HG02759 (cell line): ENCODE measurements at regions not wholly inside any gene's neighbourhood (a gene's known extent, or its start where the extent isn't known, plus 50 kb on each side); places are given as distances from the start of the nearest gene placed in this dataset.

Experiments
- ATAC-seq: cut with Tn5 transposase; IDR thresholded peaks from one replicate; pipeline ENCODE4 v1.9.1; 2021; ENCODE audit warnings: mild to moderate bottlenecking, moderate library complexity; ENCODE audit not compliant: unreplicated experiment

DNA sequence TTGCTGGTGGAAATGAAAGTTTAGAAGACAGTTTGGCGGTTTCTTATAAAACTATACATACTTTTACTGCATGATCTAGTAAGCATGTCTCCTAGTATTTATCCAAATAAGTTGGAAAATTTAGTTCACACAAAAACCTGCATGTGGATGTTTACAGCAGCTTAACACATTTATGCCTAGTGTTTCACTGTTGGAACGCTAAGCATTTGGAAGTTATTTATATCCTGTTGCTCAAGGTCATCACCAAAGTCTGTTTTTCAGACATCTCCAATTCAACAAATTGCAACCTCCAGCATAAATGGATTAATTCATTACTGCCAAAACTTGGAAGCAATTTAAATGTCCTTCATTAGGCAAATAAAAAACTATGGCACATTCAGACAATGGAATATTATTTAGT is 461.8 kb downstream of the SUCLA2 start:
- ATAC-seq = no peak

DNA sequence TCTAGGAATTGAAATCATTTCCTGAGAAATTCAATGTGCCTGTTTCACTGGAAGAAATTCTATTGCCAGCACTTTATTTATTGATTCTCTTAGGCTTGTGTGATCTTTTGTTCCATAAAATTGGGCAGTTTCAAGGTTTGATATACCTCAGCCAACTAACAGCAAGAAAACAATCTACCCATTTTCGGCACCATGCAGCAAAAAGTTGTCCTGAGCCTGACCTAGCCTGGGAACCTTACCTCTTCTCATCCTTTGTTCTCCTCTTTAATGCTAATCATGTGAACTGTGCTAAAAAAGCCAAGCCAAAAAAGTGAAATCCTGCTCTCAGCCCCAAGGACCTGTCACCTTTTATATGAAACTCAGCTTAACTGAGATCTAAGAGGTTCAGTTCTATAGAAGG is 477.3 kb downstream of the SUCLA2 start:
- no peak for ATAC-seq

DNA sequence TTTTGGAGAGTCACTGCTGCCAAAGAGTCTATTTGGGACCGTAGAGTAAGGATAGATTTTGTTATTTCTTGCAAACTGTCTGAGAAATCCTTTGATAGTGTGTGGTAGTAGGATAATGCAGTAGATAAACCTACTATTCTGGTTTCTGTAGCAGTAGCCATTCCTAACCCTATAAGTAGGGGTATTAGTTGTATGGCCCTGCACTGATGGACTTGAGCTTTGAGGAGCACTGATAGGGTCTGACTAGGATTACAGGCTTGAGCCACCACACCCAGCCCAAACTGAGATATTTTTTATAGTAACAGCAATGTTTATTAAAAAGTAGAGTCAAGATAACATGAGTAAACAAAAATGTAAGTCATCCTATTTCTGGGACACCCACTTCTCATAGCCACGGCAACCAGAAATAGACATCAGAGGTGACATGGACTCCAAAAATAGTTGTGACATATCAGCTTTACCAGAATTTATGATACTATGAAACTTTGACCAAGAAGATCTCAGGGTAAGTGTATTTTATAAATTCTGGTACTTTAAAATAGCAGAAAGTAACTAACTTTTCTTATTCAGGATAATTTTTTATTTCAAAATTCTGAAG is 479.1 kb downstream of the SUCLA2 start:
- ATAC-seq = no peak

DNA sequence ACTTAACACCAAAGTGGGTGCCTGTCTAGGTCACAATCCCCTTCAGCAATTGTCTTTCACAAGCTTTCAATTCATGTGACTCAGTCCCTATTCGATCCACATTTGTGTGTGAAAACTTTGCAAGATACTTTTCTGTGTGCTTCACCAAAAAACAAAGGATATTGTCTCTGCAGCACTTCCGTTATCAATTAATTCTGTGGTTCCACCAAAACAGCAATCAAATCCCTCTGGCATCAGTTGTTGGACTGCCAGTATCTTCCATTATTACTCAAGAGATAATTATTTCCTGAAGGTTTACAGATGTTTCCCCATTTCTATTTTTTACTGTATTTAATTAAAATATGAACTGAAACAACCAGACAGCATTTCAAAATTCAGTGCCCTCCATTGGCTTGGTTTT is 481.4 kb downstream of the SUCLA2 start:
- no peak for ATAC-seq

DNA sequence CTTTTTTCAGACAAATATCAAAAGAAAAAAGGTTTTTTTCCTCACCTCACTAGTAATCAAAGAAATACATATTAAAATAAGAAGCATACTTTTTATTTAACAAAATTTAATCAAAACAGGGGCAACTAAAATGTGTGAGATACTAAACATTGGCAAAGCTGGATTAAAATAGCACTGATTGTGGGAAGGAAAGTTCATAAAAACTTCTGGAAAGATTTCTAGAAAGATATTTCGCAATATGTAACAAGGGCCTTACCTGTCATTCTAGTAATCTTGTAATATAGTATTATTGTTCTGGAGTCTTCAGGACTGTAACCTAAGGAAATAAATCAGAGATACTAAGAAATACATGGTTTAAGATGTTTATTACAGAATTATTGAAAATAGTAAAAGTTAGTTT is 482.5 kb downstream of the SUCLA2 start:
- ATAC-seq = no peak

DNA sequence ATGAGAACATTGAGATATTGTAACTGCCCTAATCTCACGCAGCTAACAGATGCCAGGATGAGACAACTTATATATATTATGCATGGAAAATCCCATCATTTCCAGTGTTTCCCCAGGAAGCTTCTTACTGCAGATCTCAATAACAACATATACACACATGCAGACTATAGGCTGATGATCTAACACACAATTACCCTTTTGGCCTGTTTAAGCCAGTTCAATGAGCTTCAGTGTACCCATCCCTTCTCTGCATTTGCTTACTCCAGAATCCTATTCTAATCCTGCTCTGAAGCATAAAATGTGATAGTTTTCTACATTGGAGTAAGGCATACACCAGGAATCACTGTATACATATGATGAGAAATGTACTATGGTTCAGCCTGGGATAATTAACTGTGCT is 489.4 kb downstream of the SUCLA2 start:
- ATAC-seq = no peak

DNA sequence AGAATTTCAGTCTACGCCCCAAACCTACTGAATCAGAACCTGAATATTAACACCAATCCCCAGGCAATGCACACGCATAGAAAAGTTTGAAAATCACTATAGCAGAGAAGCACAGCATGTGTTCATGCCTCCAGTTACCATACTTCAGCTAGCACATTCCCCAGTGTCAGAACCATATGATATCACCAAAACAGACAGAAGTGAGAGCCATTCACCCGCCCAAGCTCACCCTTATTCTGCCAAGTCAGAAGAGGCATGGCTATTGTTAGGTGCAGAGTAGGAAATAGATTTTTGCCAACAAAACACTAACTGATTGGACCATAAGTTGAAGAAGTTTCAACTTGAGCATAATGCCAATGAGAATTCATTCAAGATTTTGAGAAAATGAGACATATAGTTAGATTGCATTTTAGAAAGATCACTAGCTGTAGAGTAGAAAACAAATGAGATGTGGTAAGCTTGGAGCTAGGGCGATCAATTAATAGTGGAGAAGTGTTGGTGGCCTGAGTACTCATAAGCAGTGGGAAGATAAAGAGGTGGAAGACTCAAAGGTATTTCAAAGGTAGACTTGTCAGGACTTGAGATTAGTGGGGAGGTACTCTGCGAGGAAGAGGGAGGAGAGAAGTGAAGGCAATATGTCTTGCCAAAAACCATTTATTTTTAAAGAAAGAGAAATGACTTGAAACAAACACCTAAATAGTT is 492.4 kb downstream of the SUCLA2 start:
- no peak for ATAC-seq

DNA sequence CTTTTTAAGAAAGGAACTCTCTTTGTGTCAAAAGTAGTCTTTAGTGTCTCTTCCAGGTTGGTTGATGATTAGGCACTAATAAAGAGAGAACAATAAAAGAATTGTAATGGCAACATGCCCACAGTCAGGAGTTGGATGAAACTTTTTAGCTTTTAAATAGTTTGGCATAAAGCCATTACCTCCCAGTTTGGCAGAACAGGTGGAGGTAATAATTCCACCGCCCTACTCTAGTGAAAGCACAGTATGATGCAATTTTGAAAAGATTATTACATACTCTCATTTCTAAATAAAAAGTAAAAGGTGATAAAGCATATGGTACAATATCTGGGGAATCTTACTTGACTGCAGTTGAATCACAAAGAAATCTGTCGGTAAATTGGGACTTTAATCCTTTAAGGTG is 497.6 kb downstream of the SUCLA2 start:
- no peak for ATAC-seq

DNA sequence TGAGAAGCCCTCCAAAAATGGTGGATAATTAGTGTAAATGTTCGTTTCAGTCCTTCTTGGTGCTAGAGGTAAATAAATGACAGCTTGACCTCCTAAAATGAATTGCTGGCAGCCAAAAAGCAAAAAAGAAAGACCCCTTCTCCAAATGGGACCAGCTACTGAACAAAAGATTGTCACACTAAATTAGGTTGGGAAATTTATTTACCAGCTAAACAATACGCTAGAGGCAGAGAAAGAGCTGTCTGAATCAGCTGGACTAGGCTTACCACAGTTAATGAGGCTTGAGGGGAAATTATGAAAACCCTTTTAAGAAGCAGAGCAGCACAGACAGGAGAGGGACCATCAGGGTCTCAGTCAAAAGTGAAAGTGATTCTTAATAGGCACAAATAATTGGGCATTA is 498.9 kb downstream of the SUCLA2 start:
- no peak for ATAC-seq

DNA sequence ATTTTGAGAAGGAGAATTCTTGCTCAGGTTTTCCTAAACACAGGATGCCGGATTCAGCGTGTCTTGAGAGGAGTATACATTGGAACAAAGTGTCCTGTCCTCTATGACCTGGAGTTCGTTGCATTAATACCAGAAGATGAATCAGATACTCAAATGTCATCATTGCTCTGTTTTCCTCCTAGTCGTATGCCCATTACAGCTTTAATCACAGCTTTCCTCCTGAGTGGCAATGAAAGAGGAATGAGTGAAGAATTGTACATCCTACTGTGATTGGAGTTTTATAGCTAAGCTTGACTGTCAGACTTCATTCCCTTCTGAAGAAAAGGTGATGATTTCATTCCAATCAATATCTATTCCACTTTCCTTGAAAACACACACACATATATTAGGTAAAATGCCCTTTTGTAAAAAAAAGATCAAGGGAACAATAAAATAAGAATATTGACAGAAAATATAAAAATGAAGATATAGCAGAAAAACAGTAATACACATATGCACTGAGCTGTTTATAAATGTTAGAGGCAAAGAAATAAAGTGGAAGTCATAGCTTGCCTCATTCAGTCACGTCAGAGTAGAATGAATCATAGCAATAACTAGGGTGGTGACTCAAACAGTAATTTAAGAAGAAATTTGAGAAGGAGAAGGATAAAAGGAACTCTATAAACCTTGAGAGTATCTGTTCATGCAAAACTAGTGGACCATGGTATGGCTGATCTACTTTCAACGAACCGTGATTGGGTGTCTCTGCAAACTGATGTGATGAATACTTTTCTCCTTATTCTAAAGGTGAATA is 501.5 kb downstream of the SUCLA2 start:
- ATAC-seq = no peak

DNA sequence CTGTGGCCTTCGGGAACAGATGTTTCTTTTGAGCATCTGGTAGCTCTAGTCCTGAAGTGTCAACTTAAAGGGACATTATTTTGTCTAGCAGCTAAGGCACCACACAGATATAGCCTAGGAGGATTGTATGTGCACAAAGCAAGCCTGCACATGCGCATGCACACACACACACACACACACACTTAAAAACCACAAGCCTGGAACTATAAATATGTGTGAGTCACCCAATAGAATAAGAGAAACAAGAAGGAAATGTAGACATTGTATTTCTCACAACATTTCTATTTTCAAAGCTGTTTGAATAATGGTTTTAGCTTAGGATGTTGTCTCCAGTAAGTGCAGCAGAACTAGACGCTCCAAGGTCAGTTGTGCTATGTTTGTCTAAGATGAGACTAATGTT is 516.5 kb downstream of the SUCLA2 start:
- ATAC-seq = no peak

DNA sequence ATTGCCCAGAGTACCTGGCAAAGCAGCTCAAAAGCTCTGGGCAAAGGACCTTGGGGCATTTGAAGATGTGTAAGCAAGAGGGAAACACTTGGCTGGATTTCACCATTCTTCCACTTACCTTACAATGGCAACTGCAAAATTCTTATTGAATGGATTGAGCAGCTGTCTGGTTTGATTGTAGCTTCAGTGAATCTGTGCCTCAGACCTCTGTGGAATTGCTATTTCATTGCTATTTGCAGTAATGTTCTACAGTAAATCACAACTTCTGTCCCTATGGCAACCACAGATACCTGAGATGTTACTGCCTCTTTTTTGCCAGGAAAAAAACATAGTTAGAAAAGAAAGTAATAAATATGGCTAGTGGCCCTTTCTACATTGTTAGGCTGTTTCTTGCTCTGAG is 519.5 kb downstream of the SUCLA2 start:
- ATAC-seq = no peak

DNA sequence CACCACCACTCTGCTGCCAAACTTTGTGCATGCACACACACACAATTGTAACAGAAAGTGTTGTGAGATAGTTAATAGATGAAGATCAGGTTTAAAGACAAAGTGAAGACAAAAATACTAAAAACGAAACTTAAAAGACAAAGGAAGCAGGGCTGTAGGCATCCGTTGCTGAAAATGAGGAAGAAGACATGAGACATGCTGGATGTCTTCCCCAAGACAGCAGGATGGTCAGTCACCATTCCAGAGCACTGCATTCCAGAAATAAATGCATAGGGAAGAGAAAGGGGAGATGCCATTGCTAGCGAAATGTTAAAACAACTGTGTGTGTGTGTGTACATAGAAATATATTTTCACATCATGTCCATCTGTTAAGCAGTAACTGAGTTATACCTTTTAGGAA is 520.1 kb downstream of the SUCLA2 start:
- ATAC-seq = no peak

DNA sequence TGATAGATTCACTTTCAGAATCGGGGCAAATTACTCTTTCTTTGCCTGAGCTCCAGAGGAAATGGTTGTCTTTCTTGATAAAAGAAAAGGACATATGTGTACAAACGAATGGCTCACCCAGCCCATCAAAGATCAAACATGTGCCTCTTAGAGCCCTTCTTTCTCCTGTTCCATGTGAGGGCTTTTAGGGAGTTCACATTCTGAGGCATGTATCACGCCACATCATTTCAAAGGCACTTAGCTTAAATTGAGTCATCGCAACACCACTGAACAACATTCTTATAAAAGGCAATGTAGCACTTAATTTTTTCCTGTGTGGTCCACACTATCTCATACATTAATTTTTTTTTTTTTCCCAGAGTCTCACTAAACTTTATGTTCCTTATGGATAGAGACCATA is 521.0 kb downstream of the SUCLA2 start:
- no peak for ATAC-seq

DNA sequence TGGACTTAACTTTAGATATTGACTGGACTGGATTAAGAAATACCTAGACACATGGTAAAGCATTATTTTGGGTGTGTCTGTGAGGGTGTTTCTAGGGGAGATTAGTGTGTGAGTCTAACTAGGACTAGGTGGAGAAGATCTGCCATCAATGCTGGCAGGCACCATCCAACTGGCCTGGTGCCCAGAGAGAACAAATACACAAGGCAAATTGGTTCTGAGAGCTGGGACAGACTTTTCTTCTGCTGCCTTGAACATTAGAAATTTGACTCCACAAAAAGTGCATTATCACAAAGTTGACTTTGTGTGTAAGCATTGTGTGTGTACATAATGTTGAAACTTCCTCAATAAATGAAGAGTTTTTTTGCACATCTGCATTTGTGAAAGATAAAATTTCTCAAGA is 522.1 kb downstream of the SUCLA2 start:
- ATAC-seq = no peak

DNA sequence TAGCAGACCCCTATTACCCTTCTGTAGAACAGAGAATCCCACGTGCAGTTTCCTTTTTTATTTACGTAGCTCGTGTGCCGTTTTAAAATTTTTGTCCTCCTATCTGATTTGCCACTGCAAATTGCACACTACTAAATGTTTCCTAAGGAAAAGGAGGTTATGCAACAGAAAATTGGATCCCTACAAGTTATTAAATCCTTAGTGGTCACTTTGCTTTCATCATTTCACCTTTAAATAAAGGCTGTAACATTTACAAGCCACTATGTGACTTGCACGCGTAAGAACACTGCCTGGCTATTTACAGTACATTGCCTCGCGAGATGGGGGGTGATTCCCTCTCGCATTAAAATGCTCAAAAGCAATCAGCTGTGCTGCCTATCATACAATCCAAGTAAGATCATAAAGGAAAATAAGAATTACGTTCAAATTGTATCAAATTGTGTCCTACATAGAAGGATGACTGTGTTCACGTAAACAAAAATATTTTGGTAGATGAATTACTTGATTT is 525.6 kb downstream of the SUCLA2 start:
- ATAC-seq = no peak

DNA sequence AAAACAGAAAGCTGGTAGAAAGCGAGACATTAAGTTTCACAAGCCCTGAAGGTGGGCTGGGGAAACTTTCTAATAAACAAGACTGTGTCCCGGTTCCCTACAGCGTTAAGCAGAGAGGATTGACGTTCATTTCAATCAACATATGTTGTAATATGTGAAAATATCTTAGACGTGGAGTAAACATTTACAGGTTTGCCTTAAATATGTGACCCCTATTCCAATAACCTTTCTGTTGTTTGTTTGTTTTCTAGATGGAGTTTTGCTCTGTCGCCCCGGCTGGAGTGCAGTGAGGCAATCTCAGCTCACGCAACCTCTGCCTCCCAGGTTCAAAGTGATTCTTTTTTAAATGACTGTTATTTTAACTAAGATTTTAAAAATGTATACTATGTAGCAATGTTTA is 526.2 kb downstream of the SUCLA2 start:
- no peak for ATAC-seq

DNA sequence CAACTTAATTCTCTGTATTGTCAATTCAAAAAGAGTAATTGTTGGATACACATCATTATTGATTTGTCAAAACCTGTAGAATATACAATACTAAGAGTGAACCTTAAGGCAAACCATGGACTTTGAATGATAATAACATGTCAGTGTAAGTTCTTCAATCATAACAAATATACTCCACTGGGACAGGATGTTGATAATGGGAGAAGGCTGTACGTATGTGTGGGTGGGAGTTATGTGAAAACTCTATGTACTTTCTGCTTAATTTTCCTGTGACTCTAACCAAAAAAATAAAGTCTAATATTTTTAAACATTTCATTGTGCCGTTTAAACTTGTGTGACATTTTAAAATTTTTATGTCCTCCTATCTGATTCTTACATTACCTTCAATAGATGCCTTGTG is 526.7 kb downstream of the SUCLA2 start:
- no peak for ATAC-seq

DNA sequence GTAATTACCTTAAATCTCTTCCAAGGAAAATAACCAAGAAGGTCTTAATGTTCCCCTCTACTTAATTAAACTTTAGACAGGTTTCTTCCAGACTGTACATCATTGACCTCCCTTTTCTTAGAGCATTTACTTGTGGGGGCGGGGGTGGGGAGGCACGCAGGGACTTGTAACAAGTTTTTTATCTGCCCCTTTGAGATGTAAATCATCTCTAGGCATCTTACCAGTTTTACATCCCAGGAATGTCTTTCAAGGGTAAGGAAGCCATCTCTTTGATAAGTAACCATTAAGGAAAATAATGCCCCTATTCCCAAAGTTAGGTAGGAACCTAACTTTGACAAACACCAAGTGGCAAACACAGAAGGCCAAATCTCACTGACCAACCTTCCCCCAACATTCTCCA is 528.6 kb downstream of the SUCLA2 start:
- ATAC-seq = no peak

DNA sequence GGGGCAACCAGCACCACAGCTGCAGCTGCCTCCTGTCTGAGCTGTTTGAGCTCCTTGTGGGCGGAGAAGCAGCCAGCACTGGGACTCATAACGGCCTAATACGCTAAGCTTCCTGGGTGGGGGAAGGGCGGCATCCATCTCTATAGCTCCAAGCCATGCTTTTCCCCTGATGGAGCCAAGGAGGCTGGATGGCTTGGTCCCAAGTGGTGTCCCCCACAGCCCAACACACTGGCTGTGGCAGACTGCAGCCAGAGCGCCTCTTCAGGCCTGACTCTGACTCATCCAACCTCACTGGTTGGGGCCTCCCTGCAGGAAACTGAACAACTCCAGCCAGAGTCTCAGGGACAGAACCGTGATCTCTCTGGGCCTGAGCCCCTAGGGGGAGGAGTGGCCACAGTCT is 537.3 kb downstream of the SUCLA2 start:
- ATAC-seq = no peak

DNA sequence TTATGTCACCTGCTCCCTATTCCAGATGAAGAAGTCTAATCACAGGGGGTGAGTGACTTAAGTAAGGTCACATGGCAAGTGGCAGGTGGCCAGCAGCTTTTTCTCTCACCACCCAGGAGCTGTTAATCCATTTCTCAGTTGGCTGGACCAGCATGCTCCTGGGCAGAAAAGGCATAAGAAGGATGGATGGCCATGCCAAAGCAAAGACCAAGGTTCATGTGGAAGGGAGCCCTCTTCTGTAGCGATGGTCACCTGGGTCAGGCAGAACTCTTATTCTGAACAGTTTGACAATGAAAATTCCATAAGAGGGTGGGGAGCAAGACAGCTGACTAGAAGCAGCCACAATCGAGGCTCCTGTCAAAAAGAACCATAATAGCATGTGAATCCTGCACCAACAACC is 538.1 kb downstream of the SUCLA2 start:
- ATAC-seq = no peak

DNA sequence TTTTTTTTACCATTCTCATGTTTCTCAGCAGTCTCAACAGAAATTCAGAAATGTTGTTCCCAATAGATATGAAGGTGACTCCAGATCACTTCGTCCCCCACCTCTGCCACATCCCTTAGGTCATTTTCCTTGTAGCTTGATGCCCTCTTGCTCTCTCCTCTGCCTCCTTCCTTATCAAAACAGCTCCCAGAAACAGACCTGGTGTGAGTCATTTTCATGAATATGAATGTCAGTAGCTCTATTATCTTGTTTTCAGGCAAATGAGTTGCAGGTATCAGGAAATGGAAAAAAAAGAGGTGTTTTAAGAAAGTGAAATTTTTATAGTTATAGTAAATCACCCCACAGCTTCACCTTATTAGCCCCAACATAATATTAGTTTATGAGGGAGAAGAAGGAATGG is 539.3 kb downstream of the SUCLA2 start:
- ATAC-seq = no peak
